ENCODE measurements at regions not wholly inside any gene's neighbourhood (a gene's known extent, or its start where the extent isn't known, plus 50 kb on each side); places are given as distances from the start of the nearest gene placed in this dataset.

DNA sequence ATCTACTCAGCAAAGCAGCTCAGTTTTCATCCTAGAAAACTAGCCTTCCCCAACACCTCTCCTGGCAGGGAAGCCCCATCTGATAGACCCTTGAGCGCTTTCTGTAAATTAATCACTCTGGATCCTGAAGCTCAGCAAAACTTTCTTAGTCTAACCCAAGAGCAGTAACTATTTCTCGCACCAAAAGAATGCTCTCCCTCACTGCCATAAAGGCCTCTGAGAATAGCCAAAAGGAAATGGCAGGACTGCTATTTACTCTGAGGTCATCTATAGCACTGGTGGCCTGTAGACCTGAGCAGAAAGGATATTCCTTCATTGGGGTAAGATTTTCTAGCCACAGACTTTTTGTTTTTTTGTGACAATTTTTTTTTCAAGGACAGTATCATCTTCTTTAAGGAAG, 345.8 kb upstream of the ADAMTS9 start:
- Mint-ChIP-seq H3K4me1 (no peaks in the 10 kb centered on the region), H3K9me3 (peaks cover 0 to 6% (median 3%) of the 10 kb centered on the region in 5 donors), H3K27ac (no peak overlapping the region), H3K4me3 (no peak overlapping the region), H3K27me3 (no peaks in the 10 kb centered on the region), H3K36me3 (no peaks in the 10 kb centered on the region)
- H3K27me3 ChIP-seq (ENCODE audit: insufficient read depth, low read length, poor library complexity, severe bottlenecking), result no peaks in the 10 kb centered on the region
- H3K9me3 ChIP-seq (ENCODE audit: low read length), result no peaks in the 10 kb centered on the region
- no peaks in the 10 kb centered on the region for H3K4me1 ChIP-seq (ENCODE audit: insufficient read depth, low read length)
- no peak overlapping the region for H3K27ac ChIP-seq (ENCODE audit: low read depth, low read length)
- POLR2A ChIA-PET, result no interaction called here
- H3K4me3 ChIP-seq (ENCODE audit: low read length), result no peak overlapping the region
- CTCF ChIA-PET, result no interaction called here
- no peak for DNase-seq
- no peaks in the 10 kb centered on the region for H3K36me3 ChIP-seq (ENCODE audit: insufficient read depth, low read length)

DNA sequence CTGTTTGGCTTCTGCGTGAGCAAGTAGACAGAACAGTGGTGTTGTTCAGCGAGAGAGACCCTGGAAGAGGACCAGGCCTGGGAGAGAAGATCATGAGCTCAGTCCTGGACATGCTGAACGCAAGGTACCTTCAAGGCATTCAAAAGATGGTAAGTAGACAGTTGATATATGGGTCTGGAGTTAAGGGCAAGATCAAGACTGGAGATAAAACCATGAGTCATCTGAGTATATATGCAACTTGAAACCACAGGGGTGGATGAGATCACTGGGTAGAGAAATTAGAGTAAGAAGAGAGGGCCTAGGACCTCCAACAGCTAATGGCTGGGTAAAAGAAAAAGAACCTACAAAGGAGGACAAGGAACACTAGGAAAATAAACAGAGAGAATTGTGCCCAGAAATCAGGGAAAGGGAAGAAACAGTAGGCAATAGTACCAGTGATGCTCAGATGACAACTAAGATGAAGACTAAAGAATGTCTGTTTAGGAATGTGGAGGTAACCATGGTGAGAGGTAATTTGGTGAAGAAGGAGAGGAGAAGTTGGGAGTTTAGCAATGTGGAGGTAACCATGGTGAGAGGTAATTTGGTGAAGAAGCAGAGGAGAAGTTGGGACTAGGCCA, 343.2 kb upstream of the ADAMTS9 start:
- Histone ChIP-seq H3K9me3 (ENCODE audit: low read length) (no peaks in the 10 kb centered on the region), H3K27me3 (ENCODE audit: insufficient read depth, low read length, poor library complexity, severe bottlenecking) (no peaks in the 10 kb centered on the region), H3K4me1 (ENCODE audit: insufficient read depth, low read length) (no peaks in the 10 kb centered on the region), H3K4me3 (ENCODE audit: low read length) (no peak overlapping the region), H3K27ac (ENCODE audit: low read depth, low read length) (no peak overlapping the region), H3K36me3 (ENCODE audit: insufficient read depth, low read length) (no peaks in the 10 kb centered on the region)
- Mint-ChIP-seq H3K27me3 (no peaks in the 10 kb centered on the region), H3K36me3 (no peaks in the 10 kb centered on the region), H3K4me1 (no peaks in the 10 kb centered on the region), H3K4me3 (no peak overlapping the region), H3K9me3 (peaks cover 2 to 7% (median 5%) of the 10 kb centered on the region in 5 donors), H3K27ac (no peak overlapping the region)
- no peak for DNase-seq
- ChIA-PET CTCF (no interaction called here), POLR2A (no interaction called here)

DNA sequence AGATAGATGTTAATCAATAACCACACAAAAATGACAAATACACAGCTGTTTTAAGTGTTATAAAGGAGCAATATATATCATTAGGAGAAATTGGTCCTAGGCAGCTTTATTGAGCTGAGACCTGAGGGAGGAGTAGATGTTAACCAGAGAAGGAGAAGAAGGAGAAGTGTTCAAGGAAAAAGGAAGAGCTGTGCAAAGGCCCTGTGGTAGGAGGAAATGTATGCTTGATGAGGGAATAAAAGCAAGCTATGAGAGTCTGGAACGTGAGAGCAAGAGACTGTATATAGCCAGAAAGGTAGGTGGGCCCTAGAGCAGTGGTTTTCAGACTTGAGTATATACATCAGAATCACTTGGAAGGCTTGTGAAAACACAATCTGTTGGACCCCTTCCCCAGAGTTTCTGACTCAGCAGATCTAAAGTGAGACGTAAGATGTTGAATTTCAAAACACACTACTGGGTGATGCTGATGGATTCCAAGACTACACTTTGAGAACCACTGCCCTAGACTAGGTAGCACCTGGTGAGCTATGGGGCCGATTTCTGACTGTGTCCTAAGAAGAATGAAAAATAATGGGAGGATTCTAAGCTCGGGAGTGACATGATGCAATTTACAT, 342.3 kb upstream of the ADAMTS9 start:
- Histone ChIP-seq H3K36me3 (ENCODE audit: insufficient read depth, low read length) (no peaks in the 10 kb centered on the region), H3K4me1 (ENCODE audit: insufficient read depth, low read length) (no peaks in the 10 kb centered on the region), H3K27me3 (ENCODE audit: insufficient read depth, low read length, poor library complexity, severe bottlenecking) (no peaks in the 10 kb centered on the region), H3K27ac (ENCODE audit: low read depth, low read length) (no peak overlapping the region), H3K9me3 (ENCODE audit: low read length) (no peaks in the 10 kb centered on the region), H3K4me3 (ENCODE audit: low read length) (no peak overlapping the region)
- H3K4me1 Mint-ChIP-seq, result no peaks in the 10 kb centered on the region
- no peak overlapping the region for H3K27ac Mint-ChIP-seq
- H3K4me3 Mint-ChIP-seq, result no peak overlapping the region
- peaks cover 0 to 9% (median 6%) of the 10 kb centered on the region in 5 donors for H3K9me3 Mint-ChIP-seq
- CTCF ChIA-PET, result no interaction called here
- H3K36me3 Mint-ChIP-seq, result no peaks in the 10 kb centered on the region
- no peaks in the 10 kb centered on the region for H3K27me3 Mint-ChIP-seq
- POLR2A ChIA-PET, result no interaction called here
- DNase-seq, result no peak

DNA sequence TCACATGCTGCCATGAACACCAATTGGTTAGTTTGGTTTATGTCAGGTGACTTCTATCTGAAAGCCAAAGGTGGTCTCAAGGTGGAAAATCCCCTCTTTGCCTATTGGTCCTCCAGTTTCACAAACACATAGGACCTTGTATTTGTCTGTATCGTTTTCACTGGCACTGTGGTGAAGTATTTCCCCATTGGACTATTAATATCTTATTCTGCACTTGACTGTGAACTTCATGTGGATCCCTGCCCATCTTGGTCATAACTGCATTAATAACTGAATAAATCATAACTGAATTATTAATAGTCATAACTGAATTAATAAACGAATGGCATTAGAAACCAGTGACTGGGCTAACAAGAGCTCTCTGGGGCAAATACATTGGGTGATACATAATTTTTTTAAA, 341.3 kb upstream of the ADAMTS9 start:
- Mint-ChIP-seq H3K4me3 (no peak overlapping the region), H3K36me3 (no peaks in the 10 kb centered on the region), H3K4me1 (no peaks in the 10 kb centered on the region), H3K27me3 (no peaks in the 10 kb centered on the region), H3K9me3 (peaks cover 3 to 11% (median 9%) of the 10 kb centered on the region in 5 donors), H3K27ac (no peak overlapping the region)
- no peaks in the 10 kb centered on the region for H3K4me1 ChIP-seq (ENCODE audit: insufficient read depth, low read length)
- H3K9me3 ChIP-seq (ENCODE audit: low read length), result no peaks in the 10 kb centered on the region
- no peak overlapping the region for H3K4me3 ChIP-seq (ENCODE audit: low read length)
- no peaks in the 10 kb centered on the region for H3K36me3 ChIP-seq (ENCODE audit: insufficient read depth, low read length)
- no peaks in the 10 kb centered on the region for H3K27me3 ChIP-seq (ENCODE audit: insufficient read depth, low read length, poor library complexity, severe bottlenecking)
- POLR2A ChIA-PET, result no interaction called here
- CTCF ChIA-PET, result no interaction called here
- no peak overlapping the region for H3K27ac ChIP-seq (ENCODE audit: low read depth, low read length)
- no peak for DNase-seq

DNA sequence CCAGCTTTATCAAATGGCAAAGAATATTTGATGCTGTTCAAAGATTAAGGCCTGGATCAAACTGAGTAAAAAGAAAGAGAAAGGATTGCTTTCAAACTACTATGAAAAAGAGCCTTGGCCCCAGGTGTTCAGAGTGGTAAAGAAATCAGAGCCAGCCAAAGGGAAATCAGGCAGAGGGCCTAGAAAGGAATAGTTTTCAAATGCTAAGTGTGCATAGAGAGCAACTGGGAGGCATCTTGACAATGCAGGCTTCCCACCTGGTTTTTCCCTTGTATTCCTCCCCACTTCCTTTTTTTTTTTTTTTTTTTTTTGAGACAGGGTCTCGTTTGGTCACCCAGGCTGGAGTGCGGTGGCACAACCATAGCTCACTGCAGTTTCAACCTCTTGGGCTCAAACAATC, 340.2 kb upstream of the ADAMTS9 start:
- Histone ChIP-seq H3K4me1 (ENCODE audit: insufficient read depth, low read length) (no peaks in the 10 kb centered on the region), H3K27me3 (ENCODE audit: insufficient read depth, low read length, poor library complexity, severe bottlenecking) (no peaks in the 10 kb centered on the region), H3K36me3 (ENCODE audit: insufficient read depth, low read length) (no peaks in the 10 kb centered on the region), H3K27ac (ENCODE audit: low read depth, low read length) (no peak overlapping the region), H3K4me3 (ENCODE audit: low read length) (no peak overlapping the region), H3K9me3 (ENCODE audit: low read length) (no peaks in the 10 kb centered on the region)
- Mint-ChIP-seq H3K4me1 (no peaks in the 10 kb centered on the region), H3K27ac (no peak overlapping the region), H3K36me3 (no peaks in the 10 kb centered on the region), H3K27me3 (no peaks in the 10 kb centered on the region), H3K4me3 (no peak overlapping the region), H3K9me3 (peaks cover 3 to 14% (median 9%) of the 10 kb centered on the region in 5 donors)
- CTCF ChIA-PET, result no interaction called here
- POLR2A ChIA-PET, result no interaction called here
- no peak for DNase-seq

DNA sequence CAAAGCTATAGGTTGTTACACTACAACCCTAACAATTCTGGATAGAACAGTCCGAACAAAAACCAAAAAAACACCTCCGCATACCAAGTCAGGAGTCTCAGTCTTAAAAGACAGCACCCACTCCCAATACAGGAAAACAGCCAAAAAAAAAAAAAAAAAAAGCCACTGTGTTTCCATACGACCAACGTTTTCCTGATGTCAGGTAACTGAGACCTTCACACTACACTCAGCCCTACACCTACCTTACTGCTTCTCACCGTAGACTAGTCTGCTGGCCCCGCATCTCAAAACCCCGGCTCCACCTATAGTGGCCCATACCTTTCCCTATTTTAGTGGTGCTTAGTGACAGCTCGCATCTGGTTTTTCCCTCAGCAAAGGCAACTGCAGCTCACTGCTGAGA, 339.5 kb upstream of the ADAMTS9 start:
- CTCF ChIA-PET, result interaction anchor here (0.7 kb wide), 1 partner anchor 170 kb away, joined by 3 read pairs; no protein-coding TSS in a partner anchor
- Mint-ChIP-seq H3K27ac (no peak overlapping the region), H3K27me3 (no peaks in the 10 kb centered on the region), H3K4me3 (no peak overlapping the region), H3K9me3 (peaks cover 3 to 15% (median 9%) of the 10 kb centered on the region in 5 donors), H3K36me3 (no peaks in the 10 kb centered on the region), H3K4me1 (no peaks in the 10 kb centered on the region)
- POLR2A ChIA-PET, result no interaction called here
- no peak for DNase-seq
- no peak overlapping the region for H3K27ac ChIP-seq (ENCODE audit: low read depth, low read length)
- no peak overlapping the region for H3K4me3 ChIP-seq (ENCODE audit: low read length)
- no peaks in the 10 kb centered on the region for H3K27me3 ChIP-seq (ENCODE audit: insufficient read depth, low read length, poor library complexity, severe bottlenecking)
- H3K36me3 ChIP-seq (ENCODE audit: insufficient read depth, low read length), result no peaks in the 10 kb centered on the region
- no peaks in the 10 kb centered on the region for H3K4me1 ChIP-seq (ENCODE audit: insufficient read depth, low read length)
- H3K9me3 ChIP-seq (ENCODE audit: low read length), result no peaks in the 10 kb centered on the region

DNA sequence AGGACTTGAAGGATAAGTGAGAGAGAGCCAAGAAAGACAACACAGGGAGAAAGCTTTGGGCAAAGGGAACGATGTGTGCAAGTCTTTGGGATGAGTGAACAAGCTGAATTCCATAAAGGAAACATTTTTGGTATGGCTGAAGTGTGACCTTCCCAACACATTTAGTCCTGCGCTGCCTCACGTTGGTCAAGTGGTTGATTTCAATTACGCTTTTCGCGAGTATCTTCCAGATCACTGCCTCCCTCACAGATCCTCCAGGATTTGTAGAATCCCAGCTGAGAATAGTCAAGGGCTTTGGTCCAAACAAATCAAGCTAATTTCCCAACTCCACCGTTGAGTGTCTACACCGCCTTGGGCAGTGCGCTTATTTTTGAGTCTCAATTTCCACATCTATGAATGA, 338.4 kb upstream of the ADAMTS9 start:
- H3K27me3 ChIP-seq (ENCODE audit: insufficient read depth, low read length, poor library complexity, severe bottlenecking), result no peaks in the 10 kb centered on the region
- H3K4me1 ChIP-seq (ENCODE audit: insufficient read depth, low read length), result no peaks in the 10 kb centered on the region
- peaks cover 3 to 15% (median 9%) of the 10 kb centered on the region in 5 donors for H3K9me3 Mint-ChIP-seq
- H3K4me3 Mint-ChIP-seq, result no peak overlapping the region
- no peaks in the 10 kb centered on the region for H3K27me3 Mint-ChIP-seq
- H3K36me3 ChIP-seq (ENCODE audit: insufficient read depth, low read length), result no peaks in the 10 kb centered on the region
- no peak overlapping the region for H3K4me3 ChIP-seq (ENCODE audit: low read length)
- no peaks in the 10 kb centered on the region for H3K36me3 Mint-ChIP-seq
- no peak for DNase-seq
- H3K9me3 ChIP-seq (ENCODE audit: low read length), result no peaks in the 10 kb centered on the region
- H3K4me1 Mint-ChIP-seq, result no peaks in the 10 kb centered on the region
- ChIA-PET POLR2A (no interaction called here), CTCF (no interaction called here)
- no peak overlapping the region for H3K27ac Mint-ChIP-seq
- no peak overlapping the region for H3K27ac ChIP-seq (ENCODE audit: low read depth, low read length)

DNA sequence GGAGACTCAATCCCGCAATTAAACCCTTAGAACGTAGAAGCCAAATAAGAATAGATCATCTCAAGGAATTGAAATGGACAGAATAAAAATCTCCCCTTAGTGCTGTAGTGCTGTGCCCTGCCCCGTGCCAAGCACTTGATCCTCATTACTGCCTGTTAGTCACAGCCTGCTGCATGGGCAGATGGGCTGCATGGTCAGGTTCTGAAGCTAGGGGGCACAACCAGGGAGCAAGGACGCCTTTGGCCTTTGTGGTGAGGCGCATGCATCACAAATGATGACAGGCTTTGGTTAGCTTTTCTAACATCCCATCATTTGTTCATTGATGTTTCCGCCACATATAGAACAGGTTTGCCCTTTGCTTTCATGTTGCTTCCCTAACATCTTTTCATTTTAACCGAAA, 336.3 kb upstream of the ADAMTS9 start:
- H3K9me3 Mint-ChIP-seq, result peaks cover 5 to 15% (median 9%) of the 10 kb centered on the region in 5 donors
- H3K27ac Mint-ChIP-seq, result no peak overlapping the region
- H3K4me1 ChIP-seq (ENCODE audit: insufficient read depth, low read length), result no peaks in the 10 kb centered on the region
- no peaks in the 10 kb centered on the region for H3K4me1 Mint-ChIP-seq
- H3K36me3 ChIP-seq (ENCODE audit: insufficient read depth, low read length), result no peaks in the 10 kb centered on the region
- no peak overlapping the region for H3K4me3 Mint-ChIP-seq
- H3K9me3 ChIP-seq (ENCODE audit: low read length), result no peaks in the 10 kb centered on the region
- no peaks in the 10 kb centered on the region for H3K27me3 ChIP-seq (ENCODE audit: insufficient read depth, low read length, poor library complexity, severe bottlenecking)
- DNase-seq, result no peak
- no peaks in the 10 kb centered on the region for H3K36me3 Mint-ChIP-seq
- H3K4me3 ChIP-seq (ENCODE audit: low read length), result no peak overlapping the region
- POLR2A ChIA-PET, result no interaction called here
- H3K27me3 Mint-ChIP-seq, result no peaks in the 10 kb centered on the region
- CTCF ChIA-PET, result no interaction called here
- H3K27ac ChIP-seq (ENCODE audit: low read depth, low read length), result no peak overlapping the region
